ENCODE measurements at regions not wholly inside any gene's neighbourhood (a gene's known extent, or its start where the extent isn't known, plus 50 kb on each side); places are given as distances from the start of the nearest gene placed in this dataset.

DNA sequence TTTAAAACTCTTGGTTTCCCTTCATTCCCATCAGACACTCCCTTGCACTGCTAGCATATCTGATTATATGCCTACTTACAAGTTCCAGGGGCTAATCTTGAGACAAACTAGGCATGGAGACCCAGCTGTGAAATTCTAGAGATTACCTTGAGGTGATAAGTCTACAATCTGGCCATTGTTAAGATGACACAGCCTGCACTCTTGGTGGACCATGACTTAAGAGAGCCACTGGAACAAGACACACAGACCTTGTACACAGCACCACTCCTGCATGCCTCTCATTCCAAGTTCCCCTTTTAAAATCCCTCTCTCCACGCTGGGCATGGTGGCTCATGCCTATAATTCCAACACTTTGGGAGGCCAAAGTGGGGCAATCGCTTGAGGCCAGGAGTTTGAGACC is 387.2 kb upstream of the DCC start (continued):
- TF ChIP-seq SRSF1 (IDR thresholded peaks at IDR 0.05; ENCODE audit: low read depth, low read length) = no peak
- TF ChIP-seq RNF219 (CRISPR knock-in tag; IDR thresholded peaks at IDR 0.05) = no peak
- no peak for TF ChIP-seq NR1H2 (CRISPR knock-in tag; IDR thresholded peaks at IDR 0.05)
- TF ChIP-seq, protein P1, sequence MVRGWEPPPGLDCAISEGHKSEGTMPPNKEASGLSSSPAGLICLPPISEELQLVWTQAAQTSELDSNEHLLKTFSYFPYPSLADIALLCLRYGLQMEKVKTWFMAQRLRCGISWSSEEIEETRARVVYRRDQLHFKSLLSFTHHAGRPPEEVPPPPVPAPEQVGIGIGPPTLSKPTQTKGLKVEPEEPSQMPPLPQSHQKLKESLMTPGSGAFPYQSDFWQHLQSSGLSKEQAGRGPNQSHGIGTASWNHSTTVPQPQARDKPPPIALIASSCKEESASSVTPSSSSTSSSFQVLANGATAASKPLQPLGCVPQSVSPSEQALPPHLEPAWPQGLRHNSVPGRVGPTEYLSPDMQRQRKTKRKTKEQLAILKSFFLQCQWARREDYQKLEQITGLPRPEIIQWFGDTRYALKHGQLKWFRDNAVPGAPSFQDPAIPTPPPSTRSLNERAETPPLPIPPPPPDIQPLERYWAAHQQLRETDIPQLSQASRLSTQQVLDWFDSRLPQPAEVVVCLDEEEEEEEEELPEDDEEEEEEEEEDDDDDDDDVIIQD (CRISPR knock-in tag; IDR thresholded peaks at IDR 0.05) = no peak
- no peak for TF ChIP-seq L3MBTL2 (IDR thresholded peaks at IDR 0.05)

DNA sequence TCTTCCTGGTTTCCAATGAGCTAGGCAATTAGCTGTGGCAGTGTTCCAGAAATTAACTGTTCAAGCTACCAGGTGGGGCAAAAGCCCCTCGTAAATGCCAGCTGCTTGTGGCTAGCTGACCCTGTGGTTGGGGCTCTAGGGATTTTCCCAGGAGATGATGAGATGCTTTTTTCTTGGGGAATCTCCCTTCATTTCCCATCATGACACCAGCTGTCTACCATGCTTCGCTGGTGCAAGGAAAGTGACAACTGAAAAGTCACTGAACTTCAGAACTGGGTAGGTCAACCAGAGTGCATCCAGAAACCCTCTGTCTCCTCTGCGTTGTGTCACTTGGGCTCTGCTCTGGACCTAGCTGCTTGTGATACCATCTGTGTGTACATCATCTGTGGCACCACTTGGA is 386.5 kb upstream of the DCC start:
- no peaks in the 10 kb centered on the region for H3K9me3 ChIP-seq (replicated peaks; ENCODE audit: control insufficient read depth, insufficient read depth, low read depth, low read length)
- FAIRE-seq (no peak), ATAC-seq (no peak), DNase-seq (ENCODE audit: extremely low read depth in 1 of 4, low spot score in 3 of 4) (no peak)
- H3K27me3 ChIP-seq (ENCODE audit: control insufficient read depth in 2 of 2, insufficient read depth in 2 of 2, low read length in 2 of 2) = no peaks in the 10 kb centered on the region
- POLR2A ChIA-PET = no interaction called here
- intact Hi-C loops (cut with micrococcal nuclease) = no loop called here
- no peaks in the 10 kb centered on the region for H3K9me1 ChIP-seq (ENCODE audit: control insufficient read depth, insufficient read depth, low read length)
- no peaks in the 10 kb centered on the region for H3K4me1 ChIP-seq (replicated peaks in 1 of 2; ENCODE audit: control insufficient read depth in 2 of 2, insufficient read depth in 2 of 2, low read length in 2 of 2)
- H2AFZ ChIP-seq (ENCODE audit: low read depth, low read length) = no peak overlapping the region
- no peak overlapping the region for H3K4me3 ChIP-seq
- CTCF ChIA-PET (ENCODE audit: low intra/inter-chr PET ratio) = no interaction called here
- H3K79me2 ChIP-seq (ENCODE audit: control insufficient read depth, insufficient read depth, low read length) = no peaks in the 10 kb centered on the region
- 0% methylated on average over 3 of the region's 3 CpGs for WGBS (ENCODE audit: insufficient coverage, low coverage, missing lambda C conversion rate)
- BruUV-seq (replicated peaks) = no TSS peak
- H3K4me2 ChIP-seq (ENCODE audit: insufficient read depth, low read length) = no peak overlapping the region
- in situ Hi-C loops (cut with MboI) = no loop called here
- H3K9ac ChIP-seq (ENCODE audit: insufficient read depth in 1 of 2, low read depth in 2 of 2, low read length in 2 of 2) = no peak overlapping the region
- H3K36me3 ChIP-seq (ENCODE audit: control insufficient read depth, insufficient read depth, low read length) = no peaks in the 10 kb centered on the region
- TF ChIP-seq L3MBTL2 (IDR thresholded peaks at IDR 0.05) (no peak), PTTG1 (tag; IDR thresholded peaks at IDR 0.05; ENCODE audit: low read depth) (no peak)
- no peaks in the 10 kb centered on the region for H4K20me1 ChIP-seq (replicated peaks; ENCODE audit: control insufficient read depth, insufficient read depth, low read length)
- H3K27ac ChIP-seq (ENCODE audit: extremely low read depth, low read depth, low read length) = no peak overlapping the region

Data from K562 (cell line).